WTC11 (cell line): ENCODE measurements at regions not wholly inside any gene's neighbourhood (a gene's known extent, or its start where the extent isn't known, plus 50 kb on each side); places are given as distances from the start of the nearest gene placed in this dataset.

Source experiments
- CREB1 ChIP-seq: sonication (generic); formaldehyde crosslinking; IDR thresholded peaks from 2 replicates; pipeline ENCODE4 v1.8.0; 2023; ENCODE audit warnings: mild to moderate bottlenecking, missing genetic modification reagents
- CTCF ChIP-seq: fragments of 200-600 bp; IDR thresholded peaks from 2 replicates; pipeline ENCODE4 v1.8.0; 2022; ENCODE audit warnings: antibody characterized with exemption
- ZNF232 ChIP-seq: sonication (generic); formaldehyde crosslinking; IDR thresholded peaks from 2 replicates; pipeline ENCODE4 v1.8.0; 2022; ENCODE audit warnings: mild to moderate bottlenecking, missing genetic modification reagents

GRCh38 chr2:60275958-60276357, 277.5 kb downstream of the BCL11A start:
- TF ChIP-seq CTCF (no peak), ZNF232 (CRISPR knock-in tag) (no peak), CREB1 (no peak)
